ENCODE measurements at regions not wholly inside any gene's neighbourhood (a gene's known extent, or its start where the extent isn't known, plus 50 kb on each side); places are given as distances from the start of the nearest gene placed in this dataset.

GRCh38 chr14:85075694-85076476 lies 454.1 kb upstream of the FLRT2 start:
- no peak for TF ChIP-seq CTCF (IDR thresholded peaks at IDR 0.05)
- no peak for TF ChIP-seq POLR2AphosphoS5 (IDR thresholded peaks at IDR 0.05; ENCODE audit: insufficient read depth in 1 of 2, low read depth in 1 of 2)
- TF ChIP-seq POLR2A (IDR thresholded peaks at IDR 0.05): no peak

All from vagina (tissue), 2 donors.